Upper lobe of right lung (tissue), 1 donor: ENCODE measurements at regions not wholly inside any gene's neighbourhood (a gene's known extent, or its start where the extent isn't known, plus 50 kb on each side); places are given as distances from the start of the nearest gene placed in this dataset.

ENCODE experiments used
- ATAC-seq: fragments of 200-7000 bp; cut with Tn5 transposase; one replicate; pipeline ENCODE4 v1.9.1; 2020; ENCODE audit warnings: mild to moderate bottlenecking, moderate library complexity
- DNase-seq: peaks from one replicate; pipeline ENCODE4 v3.0.0-alpha.2; 2020
- H3K27ac ChIP-seq: fragments of 200-600 bp; one replicate; pipeline ENCODE4 v1.8.0; 2022
- H3K27me3 ChIP-seq: fragments of 200-600 bp; one replicate; pipeline ENCODE4 v1.8.0; 2022; ENCODE audit warnings: mild to moderate bottlenecking
- H3K36me3 ChIP-seq: fragments of 200-600 bp; one replicate; pipeline ENCODE4 v1.8.0; 2022
- H3K4me1 ChIP-seq: fragments of 200-600 bp; one replicate; pipeline ENCODE4 v1.8.0; 2022
- H3K4me3 ChIP-seq: fragments of 200-600 bp; one replicate; pipeline ENCODE4 v1.8.0; 2022; ENCODE audit warnings: mild to moderate bottlenecking
- H3K9me3 ChIP-seq: fragments of 200-600 bp; one replicate; pipeline ENCODE4 v1.8.0; 2022
- intact Hi-C: fragments of 100-400 bp; cut with DNase I; formaldehyde crosslinking; loops from one replicate; pipeline ENCODE4 v1.11.0; 2022
- TF ChIP-seq, protein P1 (sequence below): fragments of 200-600 bp; IDR thresholded peaks from one replicate; pipeline ENCODE4 v1.8.0; 2022; ENCODE audit warnings: antibody characterized with exemption
- donor health status: DM: no; HTN: yes; CAD: no; lungs with severe emphysema.

GRCh38 chr6:105606831-105607463 lies 204.1 kb upstream of the PREP start:
- no peak overlapping the region for H3K27ac ChIP-seq
- TF ChIP-seq, protein P1, sequence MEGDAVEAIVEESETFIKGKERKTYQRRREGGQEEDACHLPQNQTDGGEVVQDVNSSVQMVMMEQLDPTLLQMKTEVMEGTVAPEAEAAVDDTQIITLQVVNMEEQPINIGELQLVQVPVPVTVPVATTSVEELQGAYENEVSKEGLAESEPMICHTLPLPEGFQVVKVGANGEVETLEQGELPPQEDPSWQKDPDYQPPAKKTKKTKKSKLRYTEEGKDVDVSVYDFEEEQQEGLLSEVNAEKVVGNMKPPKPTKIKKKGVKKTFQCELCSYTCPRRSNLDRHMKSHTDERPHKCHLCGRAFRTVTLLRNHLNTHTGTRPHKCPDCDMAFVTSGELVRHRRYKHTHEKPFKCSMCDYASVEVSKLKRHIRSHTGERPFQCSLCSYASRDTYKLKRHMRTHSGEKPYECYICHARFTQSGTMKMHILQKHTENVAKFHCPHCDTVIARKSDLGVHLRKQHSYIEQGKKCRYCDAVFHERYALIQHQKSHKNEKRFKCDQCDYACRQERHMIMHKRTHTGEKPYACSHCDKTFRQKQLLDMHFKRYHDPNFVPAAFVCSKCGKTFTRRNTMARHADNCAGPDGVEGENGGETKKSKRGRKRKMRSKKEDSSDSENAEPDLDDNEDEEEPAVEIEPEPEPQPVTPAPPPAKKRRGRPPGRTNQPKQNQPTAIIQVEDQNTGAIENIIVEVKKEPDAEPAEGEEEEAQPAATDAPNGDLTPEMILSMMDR = no peak
- H3K9me3 ChIP-seq = no peaks in the 10 kb centered on the region
- H3K36me3 ChIP-seq = no peaks in the 10 kb centered on the region
- intact Hi-C loops = no loop called here
- ATAC-seq = no peak
- H3K4me1 ChIP-seq = no peaks in the 10 kb centered on the region
- no peaks in the 10 kb centered on the region for H3K27me3 ChIP-seq
- no peak for DNase-seq
- no peak overlapping the region for H3K4me3 ChIP-seq

DNA sequence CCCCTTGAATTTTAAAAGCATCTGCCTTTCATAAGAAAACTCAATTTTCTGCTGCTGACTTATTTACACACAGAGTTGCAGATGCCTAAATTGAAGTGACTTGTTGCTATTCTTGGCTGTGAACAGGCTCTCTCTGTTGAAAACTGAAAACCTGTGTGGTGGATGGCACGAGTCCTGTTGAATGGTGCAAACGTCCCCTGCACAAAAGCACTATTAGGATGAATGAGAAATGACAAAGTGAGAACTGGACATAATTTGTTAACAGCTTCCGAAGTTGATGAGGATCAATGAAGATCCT lies 201.7 kb upstream of the PREP start:
- H3K4me3 ChIP-seq = no peak overlapping the region
- TF ChIP-seq, protein P1 = no peak
- no peak for ATAC-seq
- intact Hi-C loops = no loop called here
- no peak overlapping the region for H3K27ac ChIP-seq
- no peaks in the 10 kb centered on the region for H3K9me3 ChIP-seq
- no peaks in the 10 kb centered on the region for H3K27me3 ChIP-seq
- DNase-seq = no peak
- peaks cover 10% of the 10 kb centered on the region for H3K4me1 ChIP-seq
- no peaks in the 10 kb centered on the region for H3K36me3 ChIP-seq

- Histone ChIP-seq H3K27ac (no peak overlapping the region), H3K27me3 (no peaks in the 10 kb centered on the region)
Observed at GRCh38 chr6:105603788-105604586, 201.1 kb upstream of the PREP start.

DNA sequence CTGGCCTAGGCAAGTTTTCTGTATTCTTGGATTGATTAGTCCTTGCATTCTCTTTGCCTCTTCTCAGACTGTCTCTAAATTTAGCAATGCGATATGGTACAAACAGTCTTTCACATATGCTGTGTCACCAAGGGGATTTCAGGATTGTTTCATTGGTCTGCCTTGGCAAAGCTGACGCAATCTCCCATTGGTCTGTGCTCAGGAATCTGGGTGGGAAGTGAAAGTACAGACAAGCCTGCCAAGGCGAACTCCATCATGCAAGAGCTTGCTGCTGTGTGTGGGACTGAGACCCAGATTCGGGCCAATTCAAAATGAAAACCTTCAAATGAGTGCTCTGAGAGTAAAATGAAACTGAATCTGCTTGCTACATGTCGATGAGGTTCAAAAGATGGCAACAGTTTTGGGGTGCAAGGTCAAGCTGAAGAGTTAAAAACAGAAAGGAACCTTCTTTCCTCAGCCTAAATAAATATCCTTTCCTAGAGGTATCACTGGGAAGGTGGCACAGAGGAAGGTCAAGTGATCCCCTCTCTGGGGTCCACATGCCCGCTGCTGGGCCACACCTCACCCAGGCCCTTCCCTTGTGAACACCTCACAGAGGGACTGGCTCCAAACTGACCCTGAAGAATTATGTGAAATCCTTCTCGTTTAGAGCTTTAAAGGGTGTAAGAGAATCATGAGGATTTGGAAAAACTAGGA lies 198.8 kb upstream of the PREP start:
- Histone ChIP-seq H3K4me1 (peaks cover 10% of the 10 kb centered on the region), H3K27ac (peak overlapping the region; percentile 73), H3K27me3 (no peaks in the 10 kb centered on the region), H3K9me3 (no peaks in the 10 kb centered on the region), H3K4me3 (peak overlapping the region; percentile 15), H3K36me3 (no peaks in the 10 kb centered on the region)
- DNase-seq = peak; percentile 62
- peak; percentile 93 for ATAC-seq
- TF ChIP-seq, protein P1 = no peak
- intact Hi-C loops = no loop called here

More at GRCh38 chr6:105603788-105604586, 201.1 kb upstream of the PREP start:
- H3K4me1 ChIP-seq = peaks cover 10% of the 10 kb centered on the region
- ATAC-seq (peak; percentile 40), DNase-seq (no peak)
- H3K4me3 ChIP-seq = no peak overlapping the region
- intact Hi-C loops = no loop called here
- TF ChIP-seq, protein P1 = no peak
- no peaks in the 10 kb centered on the region for H3K36me3 ChIP-seq
- H3K9me3 ChIP-seq = no peaks in the 10 kb centered on the region

- TF ChIP-seq, protein P1 = no peak
- H3K4me3 ChIP-seq = no peak overlapping the region
- ATAC-seq = no peak
- H3K9me3 ChIP-seq = no peaks in the 10 kb centered on the region
- intact Hi-C loops = no loop called here
- no peaks in the 10 kb centered on the region for H3K36me3 ChIP-seq
- no peak for DNase-seq
- H3K27ac ChIP-seq = peak overlapping the region; percentile 65
- peaks cover 10% of the 10 kb centered on the region for H3K4me1 ChIP-seq
- no peaks in the 10 kb centered on the region for H3K27me3 ChIP-seq
Observed at GRCh38 chr6:105600336-105601260, 197.7 kb upstream of the PREP start.
